NCI-H1092 treated with DMSO at 0.1 percent for 48 hours (cell line): ENCODE measurements at regions not wholly inside any gene's neighbourhood (a gene's known extent, or its start where the extent isn't known, plus 50 kb on each side); places are given as distances from the start of the nearest gene placed in this dataset.
"Not testable (repeated sequence)": the region's sequence is repeated elsewhere in the genome, so short reads cannot be mapped to it uniquely, and the experiment has no call there.

Source experiments
- DNase-seq: peaks from one replicate; lab custom pipeline; 2025; lab: John Stamatoyannopoulos, UW

DNA sequence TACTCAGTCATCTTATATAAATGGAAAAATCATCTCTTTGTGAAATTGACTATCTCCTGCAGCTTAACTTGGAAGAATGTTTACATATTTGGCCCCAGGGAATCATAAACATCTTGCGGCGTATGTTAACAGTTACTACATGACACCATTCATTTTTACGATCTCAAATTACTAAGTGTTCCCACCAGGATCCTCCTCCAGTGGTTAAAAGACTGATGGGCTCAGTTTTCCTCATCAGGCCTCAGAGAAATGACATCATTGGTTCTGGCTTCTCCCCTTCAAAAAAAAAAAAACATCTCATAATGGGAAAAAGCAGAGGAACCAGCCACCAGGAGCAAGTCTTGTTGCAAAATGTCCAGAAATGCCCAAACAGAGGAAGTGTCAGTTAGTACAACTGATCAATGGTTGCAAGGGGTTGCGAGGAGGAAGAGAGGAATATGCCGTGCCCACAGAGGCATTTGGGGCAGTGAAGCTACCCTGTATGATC lies 70.5 kb upstream of the LIPC start:
- DNase-seq = no peak

DNA sequence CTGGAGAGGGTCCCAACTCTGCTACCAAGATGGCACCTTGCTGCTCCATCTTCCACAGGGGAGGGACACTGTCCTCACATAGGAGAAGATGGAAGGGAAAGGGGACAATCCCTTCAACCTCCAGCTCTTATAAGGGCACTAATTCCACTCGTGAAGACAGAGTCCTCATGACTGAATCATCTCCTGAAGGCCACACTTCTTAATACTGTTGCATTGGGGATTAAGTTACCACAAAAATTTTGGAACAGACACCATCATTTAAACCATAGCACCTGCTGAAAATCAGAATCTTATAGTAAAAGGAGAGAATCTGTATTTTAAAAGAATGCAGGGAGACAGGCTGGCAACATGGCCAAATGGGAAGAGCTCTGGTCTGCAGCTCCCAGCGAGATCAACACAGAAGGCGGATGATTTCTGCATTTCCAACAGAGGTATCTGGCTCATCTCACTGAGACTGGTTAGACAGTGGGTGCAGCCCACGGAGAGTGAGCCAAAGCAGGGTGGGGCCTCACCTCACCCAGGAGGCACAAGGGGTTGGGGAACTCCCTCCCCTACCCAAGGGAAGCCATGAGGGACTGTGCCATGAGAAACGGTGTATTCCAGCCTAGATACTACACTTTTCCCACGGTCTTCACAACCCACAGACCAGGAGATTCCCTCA lies 69.4 kb upstream of the LIPC start:
- no peak for DNase-seq

- DNase-seq = not testable (repeated sequence)
Measured at GRCh38 chr15:58363118-58363517, 68.7 kb upstream of the LIPC start.

- DNase-seq = not testable (repeated sequence)
Measured at GRCh38 chr15:58363673-58364072, 68.1 kb upstream of the LIPC start.

- DNase-seq = not testable (repeated sequence)
Measured at GRCh38 chr15:58365098-58365497, 66.7 kb upstream of the LIPC start.

DNA sequence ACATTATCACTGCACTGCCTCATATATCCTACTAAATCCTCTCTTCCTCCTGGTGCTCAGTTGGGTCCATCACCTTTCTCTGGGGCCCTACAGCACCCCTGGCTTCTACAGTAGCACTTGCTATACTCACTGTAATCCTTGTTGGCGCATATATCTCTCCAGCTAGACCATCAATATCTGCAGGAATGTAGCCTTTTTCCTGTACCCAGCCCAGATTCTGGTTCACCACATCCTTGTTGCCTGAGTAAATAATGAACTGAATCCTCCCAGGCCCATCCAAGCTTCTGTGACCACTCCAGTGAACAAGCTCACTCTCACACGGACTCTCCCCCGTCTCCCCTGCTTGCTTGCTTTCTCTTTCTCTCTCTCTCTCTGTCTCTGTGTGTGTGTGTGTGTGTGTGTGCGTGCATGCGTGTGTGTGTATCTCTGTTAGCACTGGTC lies 62.5 kb upstream of the LIPC start:
- DNase-seq = no peak

DNA sequence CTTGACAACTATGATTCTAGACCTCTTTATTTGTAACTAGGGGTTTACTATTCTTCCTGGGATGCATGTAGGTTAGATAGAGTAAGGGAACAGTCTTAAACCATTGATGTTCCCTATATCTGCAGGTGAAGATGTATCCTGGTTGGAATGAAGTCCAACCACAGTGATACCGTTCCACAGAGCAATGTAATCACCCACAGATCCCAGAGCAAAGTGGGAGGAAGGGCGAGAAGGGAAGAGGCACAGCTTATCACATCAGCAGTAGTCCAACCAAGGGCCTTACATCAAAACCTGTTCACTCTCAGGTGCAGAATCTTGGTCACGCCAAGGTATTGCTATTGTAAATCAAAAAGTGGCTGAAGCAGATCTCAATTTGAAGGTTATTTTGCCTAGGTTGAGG lies 61.8 kb upstream of the LIPC start:
- DNase-seq = no peak

DNA sequence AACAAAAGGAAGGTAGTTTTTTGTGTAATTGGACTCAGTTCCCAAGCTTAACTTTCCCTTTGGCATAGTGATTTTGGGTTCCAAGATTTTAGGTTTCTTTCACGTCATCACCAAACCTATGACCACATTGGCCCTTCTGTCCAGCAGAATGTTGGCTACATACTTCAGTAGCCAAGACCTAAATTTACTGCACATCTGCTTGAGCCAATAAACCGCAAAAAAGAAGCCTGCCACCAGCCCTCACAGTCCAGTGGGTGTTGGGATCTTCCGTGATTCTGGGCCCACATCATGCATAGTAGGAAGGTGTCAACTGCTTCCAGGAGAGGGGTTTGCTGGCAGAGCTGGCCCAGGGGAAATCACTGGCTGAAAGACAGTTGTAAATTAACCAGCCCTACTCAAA lies 57.6 kb upstream of the LIPC start:
- DNase-seq = no peak

DNA sequence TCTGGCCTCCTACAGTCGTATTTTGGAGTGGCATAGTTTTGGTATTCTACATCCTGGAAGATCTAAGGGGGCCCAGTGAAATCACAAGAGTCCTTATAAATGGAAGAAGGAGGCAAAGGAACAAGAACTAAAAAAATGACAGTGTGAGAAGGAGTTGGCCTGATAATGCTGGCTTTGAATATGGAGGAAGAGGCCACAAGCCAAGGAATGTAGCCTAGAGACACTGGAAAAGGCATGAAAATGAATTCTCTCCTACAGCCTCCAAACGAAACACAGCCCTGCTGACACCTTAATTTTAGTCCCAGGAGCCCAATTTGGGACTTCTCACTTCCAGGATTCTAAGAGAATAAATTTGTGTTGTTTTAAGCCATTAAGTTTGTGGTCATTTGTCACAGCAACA lies 54.6 kb upstream of the LIPC start:
- no peak for DNase-seq

GRCh38 chr15:58378241-58379085 lies 53.3 kb upstream of the LIPC start:
- DNase-seq = no peak

- not testable (repeated sequence) for DNase-seq
Measured at GRCh38 chr15:58379454-58379853, 52.3 kb upstream of the LIPC start.

- DNase-seq = no peak
Measured at GRCh38 chr15:58380280-58380945, 51.4 kb upstream of the LIPC start.

DNA sequence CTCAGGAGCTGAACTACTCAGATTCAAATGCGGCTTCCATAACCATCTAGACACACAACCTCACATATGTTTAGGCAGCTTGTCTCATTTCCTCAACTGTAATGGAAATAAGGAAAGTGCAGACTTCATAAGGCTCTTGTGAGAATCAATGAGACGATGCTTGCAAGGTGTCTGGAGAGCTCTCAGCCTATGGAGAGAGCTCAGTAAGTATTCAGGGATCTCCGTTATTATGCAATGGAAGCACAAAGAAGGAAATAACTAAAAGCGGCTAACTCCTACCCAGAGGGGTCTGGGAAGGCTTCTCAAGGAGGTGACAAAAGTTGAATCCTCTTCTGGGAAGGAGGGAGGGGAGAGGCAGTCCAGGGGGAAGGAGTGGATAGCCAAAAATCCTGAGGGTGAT lies 50.1 kb upstream of the LIPC start:
- DNase-seq = no peak
